Cardiac muscle cell (in vitro differentiated cells and primary cell): ENCODE measurements at regions not wholly inside any gene's neighbourhood (a gene's known extent, or its start where the extent isn't known, plus 50 kb on each side); places are given as distances from the start of the nearest gene placed in this dataset.
A peak's percentile ranks its signal among the peaks of the same experiment; 100 is the strongest.

Experiments used
- DNase-seq, 2 donors: peaks; one replicate each; pipeline versions ENCODE4 v3.0.0 to v3.0.0-alpha.2; 2010 to 2017; ENCODE audit warnings: low read depth in 1 of 2, low spot score in 1 of 2
- H3K27ac ChIP-seq: fragments of 200-600 bp; sonication (generic); 2 replicates; pipeline ENCODE4 v1.5.1; 2016
- H3K27me3 ChIP-seq: fragments of 200-600 bp; sonication (generic); 2 replicates; pipeline ENCODE4 v1.6.0; 2016; ENCODE audit warnings: control low read depth
- H3K36me3 ChIP-seq: fragments of 200-600 bp; sonication (generic); 2 replicates; pipeline ENCODE4 v1.5.1; 2016; ENCODE audit warnings: control low read depth
- H3K4me1 ChIP-seq: fragments of 200-600 bp; sonication (generic); 2 replicates; pipeline ENCODE4 v1.8.1; 2017; ENCODE audit warnings: low read depth, mild to moderate bottlenecking, mixed run types
- H3K4me3 ChIP-seq: fragments of 200-600 bp; sonication (generic); 2 replicates; pipeline ENCODE4 v1.5.1; 2016; ENCODE audit warnings: mild to moderate bottlenecking
- H3K9me3 ChIP-seq: fragments of 200-600 bp; sonication (generic); 2 replicates; pipeline ENCODE4 v1.5.1; 2017; ENCODE audit warnings: low read depth, mild to moderate bottlenecking, control low read depth
- CTCF ChIP-seq: IDR thresholded peaks from 2 replicates; pipeline ENCODE4 v1.5.1; 2012; ENCODE audit warnings: low read depth, mild to moderate bottlenecking, low read length

GRCh38 chr2:133666621-133667020 is 98.4 kb upstream of the NCKAP5 start:
- H3K27ac ChIP-seq = no peak overlapping the region
- no peaks in the 10 kb centered on the region for H3K9me3 ChIP-seq
- no peaks in the 10 kb centered on the region for H3K4me1 ChIP-seq
- H3K27me3 ChIP-seq = no peaks in the 10 kb centered on the region
- no peaks in the 10 kb centered on the region for H3K36me3 ChIP-seq
- no peak for TF ChIP-seq CTCF
- DNase-seq = no peak
- no peak overlapping the region for H3K4me3 ChIP-seq

- Histone ChIP-seq H3K27ac (no peak overlapping the region), H3K4me1 (no peaks in the 10 kb centered on the region), H3K9me3 (no peaks in the 10 kb centered on the region), H3K4me3 (no peak overlapping the region), H3K27me3 (no peaks in the 10 kb centered on the region), H3K36me3 (no peaks in the 10 kb centered on the region)
- no peak for TF ChIP-seq CTCF
- DNase-seq = peak in 1 of 2 donors; percentile 7
Observed at GRCh38 chr2:133667085-133667484, 98.8 kb upstream of the NCKAP5 start.

- TF ChIP-seq CTCF = no peak
- no peak for DNase-seq
- Histone ChIP-seq H3K27me3 (no peaks in the 10 kb centered on the region), H3K27ac (no peak overlapping the region), H3K36me3 (no peaks in the 10 kb centered on the region), H3K4me1 (no peaks in the 10 kb centered on the region), H3K4me3 (no peak overlapping the region), H3K9me3 (no peaks in the 10 kb centered on the region)
Observed at GRCh38 chr2:133667968-133668367, 99.7 kb upstream of the NCKAP5 start.

GRCh38 chr2:133668547-133668946 is 100.3 kb upstream of the NCKAP5 start:
- H3K36me3 ChIP-seq = no peaks in the 10 kb centered on the region
- H3K4me1 ChIP-seq = no peaks in the 10 kb centered on the region
- H3K27ac ChIP-seq = no peak overlapping the region
- H3K4me3 ChIP-seq = no peak overlapping the region
- no peaks in the 10 kb centered on the region for H3K27me3 ChIP-seq
- H3K9me3 ChIP-seq = no peaks in the 10 kb centered on the region
- no peak for DNase-seq
- no peak for TF ChIP-seq CTCF

GRCh38 chr2:133673305-133673905 is 105.1 kb upstream of the NCKAP5 start:
- H3K27me3 ChIP-seq = no peaks in the 10 kb centered on the region
- no peak for TF ChIP-seq CTCF
- no peaks in the 10 kb centered on the region for H3K9me3 ChIP-seq
- H3K27ac ChIP-seq = no peak overlapping the region
- H3K4me3 ChIP-seq = no peak overlapping the region
- DNase-seq = no peak
- H3K4me1 ChIP-seq = peaks cover 30% of the 10 kb centered on the region
- H3K36me3 ChIP-seq = no peaks in the 10 kb centered on the region

GRCh38 chr2:133674066-133674432 is 105.8 kb upstream of the NCKAP5 start:
- TF ChIP-seq CTCF = no peak
- Histone ChIP-seq H3K4me3 (no peak overlapping the region), H3K36me3 (no peaks in the 10 kb centered on the region), H3K4me1 (peaks cover 30% of the 10 kb centered on the region), H3K27me3 (no peaks in the 10 kb centered on the region), H3K9me3 (no peaks in the 10 kb centered on the region), H3K27ac (no peak overlapping the region)
- DNase-seq = no peak
